BJ (cell line): ENCODE measurements at regions not wholly inside any gene's neighbourhood (a gene's known extent, or its start where the extent isn't known, plus 50 kb on each side); places are given as distances from the start of the nearest gene placed in this dataset.

Experiments used
- CTCF ChIA-PET: fragments of 350-600 bp; formaldehyde crosslinking; extraction: SDS; loops from one replicate; lab custom pipeline; 2021; ENCODE audit warnings: antibody characterized with exemption, inconsistent platforms; lab: Yijun Ruan, JAX
- POLR2A ChIA-PET: fragments of 300-600 bp; sonication (Branson Sonifier 250); formaldehyde crosslinking; extraction: SDS; loops from one replicate; lab custom pipeline; 2021; ENCODE audit warnings: antibody characterized with exemption; lab: Charles Lee
- DNase-seq: peaks from one replicate; pipeline ENCODE4 v3.0.0-alpha.2; 2011; ENCODE audit warnings: low read depth
- H3K27me3 ChIP-seq: 2 replicates; pipeline ENCODE4 v1.6.0; 2011; ENCODE audit warnings: low read length; ENCODE audit not compliant: control insufficient read depth, insufficient read depth
- H3K36me3 ChIP-seq: 2 replicates; pipeline ENCODE4 v1.5.1; 2011; ENCODE audit warnings: low read length; ENCODE audit not compliant: control insufficient read depth, insufficient read depth
- H3K4me3 ChIP-seq: 2 replicates; pipeline ENCODE4 v1.5.1; 2011; ENCODE audit warnings: low read depth, mild to moderate bottlenecking, control low read depth, low read length
- TF ChIP-seq, protein P1 (sequence below): IDR thresholded peaks from 2 replicates; pipeline ENCODE4 v1.5.1; 2011; ENCODE audit warnings: low read depth, mild to moderate bottlenecking, control low read depth, inconsistent platforms, low read length, moderate library complexity; ENCODE audit not compliant: insufficient read depth

DNA sequence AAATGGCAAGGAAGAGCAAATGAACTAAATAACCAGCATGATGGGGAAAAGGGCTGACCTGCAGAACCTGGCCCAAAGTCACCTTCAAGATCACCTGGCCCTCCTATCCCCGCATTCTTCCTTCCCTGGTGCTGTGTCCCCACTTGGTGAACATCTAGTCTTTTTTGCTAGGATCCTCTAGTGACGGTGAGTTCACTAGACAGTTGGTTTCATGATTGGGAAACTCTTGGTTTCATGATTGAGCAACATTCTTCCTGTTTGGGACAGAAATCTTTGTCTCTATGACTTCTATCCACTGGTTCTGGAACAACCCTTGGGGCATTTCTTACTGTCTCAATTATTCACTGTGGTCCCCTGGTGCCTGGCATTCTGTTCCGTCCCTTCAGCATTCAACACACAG is 50.2 kb upstream of the DAB2IP start:
- Histone ChIP-seq H3K27me3 (0 out of 2 replicates have a peak, but pooled peaks cover 2% of the 10 kb centered on the region), H3K36me3 (no peaks in the 10 kb centered on the region), H3K4me3 (no peak overlapping the region)
- CTCF ChIA-PET, result interaction anchor here (3.8 kb wide), 1 partner anchor 8 kb away, joined by 14 read pairs; no protein-coding TSS in a partner anchor
- TF ChIP-seq, protein P1, sequence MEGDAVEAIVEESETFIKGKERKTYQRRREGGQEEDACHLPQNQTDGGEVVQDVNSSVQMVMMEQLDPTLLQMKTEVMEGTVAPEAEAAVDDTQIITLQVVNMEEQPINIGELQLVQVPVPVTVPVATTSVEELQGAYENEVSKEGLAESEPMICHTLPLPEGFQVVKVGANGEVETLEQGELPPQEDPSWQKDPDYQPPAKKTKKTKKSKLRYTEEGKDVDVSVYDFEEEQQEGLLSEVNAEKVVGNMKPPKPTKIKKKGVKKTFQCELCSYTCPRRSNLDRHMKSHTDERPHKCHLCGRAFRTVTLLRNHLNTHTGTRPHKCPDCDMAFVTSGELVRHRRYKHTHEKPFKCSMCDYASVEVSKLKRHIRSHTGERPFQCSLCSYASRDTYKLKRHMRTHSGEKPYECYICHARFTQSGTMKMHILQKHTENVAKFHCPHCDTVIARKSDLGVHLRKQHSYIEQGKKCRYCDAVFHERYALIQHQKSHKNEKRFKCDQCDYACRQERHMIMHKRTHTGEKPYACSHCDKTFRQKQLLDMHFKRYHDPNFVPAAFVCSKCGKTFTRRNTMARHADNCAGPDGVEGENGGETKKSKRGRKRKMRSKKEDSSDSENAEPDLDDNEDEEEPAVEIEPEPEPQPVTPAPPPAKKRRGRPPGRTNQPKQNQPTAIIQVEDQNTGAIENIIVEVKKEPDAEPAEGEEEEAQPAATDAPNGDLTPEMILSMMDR, result no peak
- POLR2A ChIA-PET, result no interaction called here
- DNase-seq, result no peak
